OCI-M1 (cell line): ENCODE measurements at regions not wholly inside any gene's neighbourhood (a gene's known extent, or its start where the extent isn't known, plus 50 kb on each side); places are given as distances from the start of the nearest gene placed in this dataset.
"Not testable (repeated sequence)": the region's sequence is repeated elsewhere in the genome, so short reads cannot be mapped to it uniquely, and the experiment has no call there.

Experiments
- DNase-seq: peaks from one replicate; lab custom pipeline; 2025; lab: John Stamatoyannopoulos, UW

DNA sequence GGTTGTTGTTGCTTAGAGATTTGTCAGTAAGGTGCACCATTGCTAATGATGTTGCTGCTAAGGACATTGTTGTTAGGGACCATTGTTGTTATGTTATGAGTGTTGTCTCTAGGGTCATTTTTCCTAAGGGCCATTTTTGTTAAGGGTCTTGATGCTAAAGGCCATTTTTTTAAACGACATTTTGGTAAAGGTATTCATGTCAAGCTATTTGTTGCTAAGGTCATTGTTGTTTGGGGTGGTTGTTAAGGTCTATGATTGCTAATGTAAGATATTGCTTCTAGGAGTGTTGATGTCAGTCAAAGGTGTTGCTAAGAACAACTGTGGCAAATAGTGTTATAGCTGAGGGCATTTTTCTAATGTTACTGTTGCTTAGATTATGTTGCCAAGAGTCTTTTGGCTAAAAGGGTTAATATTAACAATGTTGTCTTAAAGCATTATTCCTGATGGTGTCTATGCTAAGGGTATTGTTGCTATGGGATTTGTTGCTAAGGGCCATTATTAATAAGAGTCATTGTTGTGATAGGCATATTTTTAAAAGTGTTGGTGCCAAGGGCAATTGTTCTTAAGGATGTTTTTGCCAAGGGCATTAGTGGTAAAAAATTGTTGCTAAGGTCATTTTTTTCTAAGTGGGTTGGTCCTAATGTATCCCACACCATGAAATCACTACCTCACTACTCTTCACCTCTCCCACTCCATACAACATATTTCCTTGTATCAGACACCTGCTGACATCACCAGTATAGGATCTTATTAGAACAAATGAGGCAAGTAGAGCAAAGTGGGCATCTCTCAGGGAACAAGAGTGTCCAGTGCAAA lies 56.2 kb downstream of the SPATA31A6 start:
- not testable (repeated sequence) for DNase-seq

DNA sequence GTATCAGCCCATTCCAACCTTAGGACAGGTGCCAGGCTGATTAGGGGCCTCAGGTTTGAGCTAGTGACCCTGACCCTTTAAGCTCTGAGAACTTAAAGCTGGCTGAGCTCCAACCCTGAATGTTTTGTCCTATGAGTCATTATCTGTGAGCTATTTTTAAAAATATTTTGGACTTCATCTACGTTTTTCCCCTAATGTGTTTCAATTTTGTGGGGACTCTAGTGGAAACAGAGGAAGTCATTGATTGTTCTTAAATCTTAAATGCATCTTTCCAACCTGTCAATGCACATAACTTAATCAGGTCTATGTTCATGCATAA lies 56.8 kb downstream of the SPATA31A6 start:
- DNase-seq, result not testable (repeated sequence)

DNA sequence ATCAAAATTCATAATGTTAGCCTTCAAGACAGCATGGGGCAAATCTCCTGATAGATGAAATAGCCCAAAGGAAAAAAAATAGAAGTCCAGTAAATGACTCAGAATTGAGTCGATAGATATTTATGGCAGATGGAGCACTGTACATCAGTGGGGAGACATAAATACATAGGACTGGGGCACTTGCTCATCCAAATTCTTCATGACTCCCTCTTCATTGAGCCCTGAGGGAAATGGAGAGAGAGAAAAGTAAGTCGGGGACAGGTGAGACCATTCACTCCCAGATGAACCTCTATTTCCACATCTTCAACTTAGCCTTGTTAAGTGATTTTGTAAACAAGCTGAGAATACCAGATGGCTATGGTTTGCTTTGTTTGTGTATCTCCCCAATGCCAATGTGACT lies 59.8 kb downstream of the SPATA31A6 start:
- DNase-seq, result not testable (repeated sequence)

DNA sequence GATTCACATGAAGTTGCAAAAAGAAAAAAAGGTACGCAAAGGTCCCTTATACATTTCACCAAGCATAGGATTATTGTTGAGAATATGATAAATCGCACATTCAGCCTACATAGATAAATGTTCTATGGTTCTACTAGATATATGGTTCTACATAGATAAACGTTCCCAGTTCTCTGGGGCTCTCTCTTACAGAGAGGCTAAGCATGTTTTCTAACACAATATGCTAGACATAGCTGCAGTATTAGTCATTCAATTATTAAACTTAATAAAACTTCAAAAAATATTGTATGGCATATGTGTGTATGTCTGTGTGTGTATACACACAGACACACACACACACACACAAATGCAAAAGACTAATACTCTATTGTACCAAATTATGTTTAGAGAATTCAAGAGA lies 60.4 kb downstream of the SPATA31A6 start:
- not testable (repeated sequence) for DNase-seq

- not testable (repeated sequence) for DNase-seq
Observed at GRCh38 chr9:42268729-42269128, 85.3 kb downstream of the SPATA31A6 start.

GRCh38 chr9:42269171-42269570 lies 85.7 kb downstream of the SPATA31A6 start:
- not testable (repeated sequence) for DNase-seq

DNA sequence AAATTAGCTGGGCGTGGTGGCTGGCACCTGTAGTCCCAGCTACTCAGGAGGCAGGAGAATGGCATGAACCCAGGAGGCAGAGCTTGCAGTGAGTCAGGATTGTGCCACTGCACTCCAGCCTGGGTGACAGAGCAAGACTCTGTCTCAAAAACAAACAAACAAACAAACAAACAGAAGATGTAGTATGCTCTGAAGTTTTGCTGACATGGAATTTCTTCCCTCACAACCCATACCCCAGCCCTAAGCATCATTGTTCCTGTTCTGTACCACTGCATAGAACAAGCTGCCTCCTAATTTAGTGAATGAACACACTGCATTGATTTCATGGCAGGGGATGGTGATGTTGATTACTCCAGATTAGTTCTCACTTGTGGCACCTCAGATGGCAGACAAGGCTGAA lies 89.7 kb downstream of the SPATA31A6 start:
- DNase-seq, result not testable (repeated sequence)

DNA sequence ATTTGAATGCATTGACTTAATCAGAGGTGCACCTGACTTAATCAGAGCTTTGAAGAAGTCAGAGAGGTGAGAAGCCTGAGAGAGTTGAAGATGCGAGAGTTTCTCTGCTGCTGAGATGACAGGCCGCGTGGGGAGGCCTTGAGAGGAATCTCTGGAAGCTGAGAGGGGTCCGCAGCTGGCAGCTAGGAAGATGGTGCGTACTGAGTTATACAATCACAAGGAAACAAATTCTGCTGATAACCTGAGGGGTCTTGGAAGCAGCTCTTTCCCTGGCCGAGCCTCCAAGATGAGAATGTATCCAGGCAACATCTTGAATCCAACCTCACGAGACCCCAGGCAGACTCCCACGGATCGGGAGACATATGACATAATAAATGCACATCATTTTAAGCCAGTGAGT lies 91.7 kb downstream of the SPATA31A6 start:
- no peak for DNase-seq

- not testable (repeated sequence) for DNase-seq
Observed at GRCh38 chr9:42282531-42283178, 99.2 kb downstream of the SPATA31A6 start.

DNA sequence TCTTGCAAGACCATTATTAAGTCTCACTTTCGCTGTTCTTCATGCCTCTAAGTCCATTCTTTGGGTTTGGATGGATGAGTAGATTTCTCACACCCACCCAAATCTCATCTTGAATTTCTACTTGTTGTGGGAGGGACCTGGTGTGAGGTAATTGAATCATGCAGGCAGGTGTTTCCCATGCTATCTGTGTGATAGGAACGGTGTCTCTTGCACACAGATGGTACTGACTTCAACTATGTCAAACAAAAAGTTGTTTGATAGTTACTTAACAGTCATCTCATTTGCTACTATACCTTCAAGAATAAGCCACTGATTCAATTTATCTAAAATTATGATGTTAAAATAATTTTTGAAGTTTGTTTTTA lies 99.7 kb downstream of the SPATA31A6 start:
- DNase-seq, result not testable (repeated sequence)

DNA sequence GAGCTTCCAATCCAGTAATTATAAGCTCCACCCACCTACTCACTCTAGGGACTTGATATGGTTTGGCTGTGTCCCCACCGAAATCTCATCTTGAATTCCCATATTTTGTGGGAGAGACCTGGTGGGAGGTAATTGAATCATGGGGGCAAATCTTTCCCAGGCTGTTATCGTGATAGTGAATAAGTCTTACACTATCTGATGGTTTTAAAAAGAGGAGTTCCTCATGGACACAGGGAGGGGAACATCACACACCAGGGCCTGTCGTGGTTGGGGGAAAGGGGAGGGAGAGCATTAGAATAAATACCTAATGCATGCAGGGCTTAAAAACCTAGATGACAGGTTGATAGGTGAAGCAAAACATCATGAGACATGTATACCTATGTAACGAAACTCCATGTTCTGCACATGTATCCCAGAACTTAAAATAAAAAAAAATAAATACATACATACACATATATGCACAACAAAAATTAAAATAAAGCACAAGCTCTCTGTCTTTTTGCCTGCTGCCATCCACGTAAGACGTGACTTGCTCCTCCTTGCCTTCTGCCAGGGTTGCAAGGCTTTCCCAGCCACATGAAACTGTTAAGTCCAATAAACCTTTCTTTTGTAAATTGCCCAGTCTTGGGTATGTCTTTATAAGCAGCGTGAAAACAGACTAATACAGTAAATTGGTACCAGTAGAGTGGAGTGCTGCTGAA lies 102.8 kb downstream of the SPATA31A6 start:
- DNase-seq, result not testable (repeated sequence)

GRCh38 chr9:42288002-42288864 lies 104.8 kb downstream of the SPATA31A6 start:
- not testable (repeated sequence) for DNase-seq

- not testable (repeated sequence) for DNase-seq
Observed at GRCh38 chr9:42288865-42289229, 105.4 kb downstream of the SPATA31A6 start.

GRCh38 chr9:42300124-42300523 lies 116.7 kb downstream of the SPATA31A6 start:
- not testable (repeated sequence) for DNase-seq

DNA sequence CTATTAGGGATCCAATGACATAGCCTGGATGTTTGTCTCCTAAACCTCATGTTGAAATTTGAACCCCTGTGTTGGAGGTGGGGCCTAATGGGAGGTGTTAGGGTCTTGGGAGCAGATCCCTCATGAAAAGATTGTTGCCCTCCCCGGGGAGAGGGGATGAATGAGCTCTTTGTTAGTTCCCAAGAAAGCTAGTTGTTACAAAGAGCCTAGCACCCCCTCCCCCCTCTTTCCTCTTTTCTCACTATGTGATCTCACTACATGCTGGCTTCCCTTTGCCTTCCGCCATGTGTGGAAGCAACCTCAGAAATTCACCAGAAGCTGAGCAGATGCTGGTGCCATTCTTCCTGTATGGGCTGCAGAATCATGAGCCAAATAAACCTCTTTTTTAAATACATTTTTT lies 123.2 kb downstream of the SPATA31A6 start:
- DNase-seq, result not testable (repeated sequence)

GRCh38 chr9:42307449-42307848 lies 124.0 kb downstream of the SPATA31A6 start:
- not testable (repeated sequence) for DNase-seq

DNA sequence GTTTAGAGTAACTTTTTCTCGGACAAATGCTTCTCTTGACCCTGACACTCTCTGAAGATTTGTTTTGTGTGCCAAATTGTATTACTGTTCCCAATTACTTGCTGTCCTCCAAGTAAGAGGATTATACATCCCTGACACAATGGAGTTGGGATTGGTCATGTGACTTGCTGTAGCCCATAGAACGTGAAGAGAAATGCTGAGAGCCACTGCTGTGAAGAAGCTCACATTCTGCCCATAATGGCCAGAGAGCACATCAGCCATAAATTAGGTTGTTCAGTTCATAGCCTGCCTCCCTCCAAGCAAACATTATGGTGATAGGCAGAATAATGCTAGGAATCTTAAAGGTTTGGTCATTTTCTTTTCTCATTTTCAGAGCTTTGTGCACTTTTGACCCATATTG lies 127.5 kb downstream of the SPATA31A6 start:
- not testable (repeated sequence) for DNase-seq

GRCh38 chr9:42316026-42316425 lies 132.6 kb downstream of the SPATA31A6 start:
- DNase-seq, result not testable (repeated sequence)

DNA sequence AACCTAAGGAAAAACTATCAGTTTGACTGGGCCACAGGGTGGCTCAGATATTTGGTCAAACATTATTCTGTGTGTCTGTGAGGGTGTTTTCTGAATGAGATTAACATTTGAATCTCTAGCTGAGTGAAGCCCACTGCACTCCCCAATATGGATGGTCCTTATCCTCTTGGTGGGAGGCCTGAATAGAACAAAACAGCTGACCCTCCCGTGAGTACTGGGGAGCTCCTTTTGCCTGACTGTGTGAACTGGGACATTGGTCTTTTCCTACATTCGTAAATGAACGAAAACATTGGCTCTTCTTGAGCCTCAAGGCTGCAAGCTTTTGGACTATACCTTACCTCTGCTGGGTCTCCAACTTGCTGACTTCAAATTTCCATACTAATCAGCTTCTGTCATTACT lies 134.2 kb downstream of the SPATA31A6 start:
- not testable (repeated sequence) for DNase-seq

- DNase-seq, result not testable (repeated sequence)
Observed at GRCh38 chr9:42323084-42323809, 139.8 kb downstream of the SPATA31A6 start.

DNA sequence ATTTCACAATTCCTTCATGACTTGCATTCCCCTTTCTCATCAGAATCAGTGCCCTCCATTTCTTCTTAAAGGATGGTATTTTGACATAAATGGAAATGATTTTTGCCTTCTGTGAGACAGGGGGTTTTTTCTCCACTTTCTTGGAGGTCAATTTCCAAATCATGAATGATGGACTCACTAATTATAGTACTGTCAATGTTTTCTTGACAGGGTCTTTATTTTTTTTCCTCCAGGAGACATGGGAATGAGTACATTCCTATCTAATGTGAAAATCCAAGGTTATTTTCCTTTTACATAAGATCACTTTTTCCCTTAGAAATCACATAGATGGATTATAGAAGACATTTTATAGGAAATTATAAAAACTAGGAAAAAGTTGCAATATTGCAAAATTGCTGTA lies 141.7 kb downstream of the SPATA31A6 start:
- DNase-seq, result not testable (repeated sequence)
